Activated CD4-positive, CD25-positive, alpha-beta regulatory T cell treated with anti-CD3 and anti-CD28 coated beads, Interleukin-2, amount 50 U/mL, for 72 hours (primary cell): ENCODE measurements at regions not wholly inside any gene's neighbourhood (a gene's known extent, or its start where the extent isn't known, plus 50 kb on each side); places are given as distances from the start of the nearest gene placed in this dataset.

Experiments used
- DNase-seq: peaks from one replicate; pipeline ENCODE4 v3.0.0; 2021

- DNase-seq: no peak
Measured at GRCh38 chr9:16171911-16172310, 619.1 kb downstream of the CCDC171 start.

GRCh38 chr9:16172796-16173195, 620.0 kb downstream of the CCDC171 start:
- no peak for DNase-seq

- no peak for DNase-seq
Measured at GRCh38 chr9:16174915-16175314, 622.1 kb downstream of the CCDC171 start.

GRCh38 chr9:16175461-16175860, 622.6 kb downstream of the CCDC171 start:
- no peak for DNase-seq

GRCh38 chr9:16178294-16178693, 625.5 kb downstream of the CCDC171 start:
- no peak for DNase-seq

GRCh38 chr9:16179566-16179965, 626.7 kb downstream of the CCDC171 start:
- DNase-seq: no peak

- DNase-seq: no peak
Measured at GRCh38 chr9:16180091-16180490, 627.2 kb downstream of the CCDC171 start.

GRCh38 chr9:16180546-16180945, 627.7 kb downstream of the CCDC171 start:
- no peak for DNase-seq

GRCh38 chr9:16181539-16181938, 628.7 kb downstream of the CCDC171 start:
- DNase-seq: no peak

GRCh38 chr9:16182784-16183183, 629.9 kb downstream of the CCDC171 start:
- DNase-seq: no peak

- no peak for DNase-seq
Measured at GRCh38 chr9:16184964-16185646, 632.3 kb downstream of the CCDC171 start.

GRCh38 chr9:16191191-16191590, 638.3 kb downstream of the CCDC171 start:
- DNase-seq: no peak

- peak; percentile 35 for DNase-seq
Measured at GRCh38 chr9:16191691-16192402, 639.0 kb downstream of the CCDC171 start.

- DNase-seq: no peak
Measured at GRCh38 chr9:16192403-16193017, 639.7 kb downstream of the CCDC171 start.

- DNase-seq: no peak
Measured at GRCh38 chr9:16193066-16193465, 640.2 kb downstream of the CCDC171 start.

- no peak for DNase-seq
Measured at GRCh38 chr9:16196206-16196605, 643.4 kb downstream of the CCDC171 start.

- DNase-seq: no peak
Measured at GRCh38 chr9:16197578-16198370, 644.9 kb downstream of the CCDC171 start.

GRCh38 chr9:16198996-16199395, 646.2 kb downstream of the CCDC171 start:
- DNase-seq: no peak

- DNase-seq: no peak
Measured at GRCh38 chr9:16202221-16202620, 649.4 kb downstream of the CCDC171 start.

GRCh38 chr9:16202914-16203728, 650.3 kb downstream of the CCDC171 start:
- DNase-seq: no peak

GRCh38 chr9:16203729-16204573, 651.1 kb downstream of the CCDC171 start:
- no peak for DNase-seq
